ENCODE measurements at regions not wholly inside any gene's neighbourhood (a gene's known extent, or its start where the extent isn't known, plus 50 kb on each side); places are given as distances from the start of the nearest gene placed in this dataset.

GRCh38 chrX:110871839-110872238, 76.2 kb upstream of the CHRDL1 start:
- no peak for TF ChIP-seq CTCF (conservative IDR thresholded peaks at IDR 0.05; ENCODE audit: low read length)
- no peak for TF ChIP-seq EZH2phosphoT487 (IDR thresholded peaks at IDR 0.05; ENCODE audit: borderline replicate concordance, low read depth, low read length)
